ENCODE measurements at regions not wholly inside any gene's neighbourhood (a gene's known extent, or its start where the extent isn't known, plus 50 kb on each side); places are given as distances from the start of the nearest gene placed in this dataset.

GRCh38 chr6:87916446-87916845 is 131.2 kb upstream of the SPACA1 start:
- Histone ChIP-seq H2AFZ (ENCODE audit: low read length) (no peak overlapping the region), H3K4me1 (ENCODE audit: insufficient read depth, low read length) (no peaks in the 10 kb centered on the region), H3K4me2 (ENCODE audit: low read depth, low read length) (no peak overlapping the region), H3K27ac (ENCODE audit: extremely low read length, insufficient read depth, low read length) (no peak overlapping the region), H4K20me1 (ENCODE audit: insufficient read depth, low read length) (no peaks in the 10 kb centered on the region), H3K9ac (ENCODE audit: insufficient read depth, low read depth, low read length) (no peak overlapping the region), H3K36me3 (replicated peaks in 1 of 2; ENCODE audit: control insufficient read depth in 1 of 2, insufficient read depth in 2 of 2, low read length in 2 of 2) (no peaks in the 10 kb centered on the region), H3K4me3 (replicated peaks in 1 of 3; ENCODE audit: insufficient read depth in 1 of 3, low read depth in 2 of 3, low read length in 3 of 3) (no peak overlapping the region), H3K27me3 (ENCODE audit: control insufficient read depth in 1 of 2, insufficient read depth in 2 of 2, low read length in 2 of 2) (no peaks in the 10 kb centered on the region), H3K79me2 (ENCODE audit: insufficient read depth, low read length) (no peaks in the 10 kb centered on the region), H3K9me3 (ENCODE audit: low read length) (no peaks in the 10 kb centered on the region)
- TF ChIP-seq ZNF256 (CRISPR knock-in tag; conservative IDR thresholded peaks at IDR 0.05) (no peak), EEA1 (CRISPR knock-in tag; IDR thresholded peaks at IDR 0.05; ENCODE audit: borderline replicate concordance) (no peak), KDM4B (CRISPR knock-in tag; IDR thresholded peaks at IDR 0.05) (no peak), ZNF460 (CRISPR knock-in tag; IDR thresholded peaks at IDR 0.05; ENCODE audit: borderline replicate concordance) (no peak), FOXK1 (CRISPR knock-in tag; IDR thresholded peaks at IDR 0.05; ENCODE audit: borderline replicate concordance, low read depth) (no peak), KDM1A (CRISPR knock-in tag; IDR thresholded peaks at IDR 0.05) (no peak), CERS6 (CRISPR knock-in tag; IDR thresholded peaks at IDR 0.05) (no peak), POLR2AphosphoS5 (IDR thresholded peaks at IDR 0.05; ENCODE audit: low read depth, low read length) (no peak), IRX3 (CRISPR knock-in tag; IDR thresholded peaks at IDR 0.05; ENCODE audit: borderline replicate concordance, low read depth) (no peak)
- TF ChIP-seq, protein P1, sequence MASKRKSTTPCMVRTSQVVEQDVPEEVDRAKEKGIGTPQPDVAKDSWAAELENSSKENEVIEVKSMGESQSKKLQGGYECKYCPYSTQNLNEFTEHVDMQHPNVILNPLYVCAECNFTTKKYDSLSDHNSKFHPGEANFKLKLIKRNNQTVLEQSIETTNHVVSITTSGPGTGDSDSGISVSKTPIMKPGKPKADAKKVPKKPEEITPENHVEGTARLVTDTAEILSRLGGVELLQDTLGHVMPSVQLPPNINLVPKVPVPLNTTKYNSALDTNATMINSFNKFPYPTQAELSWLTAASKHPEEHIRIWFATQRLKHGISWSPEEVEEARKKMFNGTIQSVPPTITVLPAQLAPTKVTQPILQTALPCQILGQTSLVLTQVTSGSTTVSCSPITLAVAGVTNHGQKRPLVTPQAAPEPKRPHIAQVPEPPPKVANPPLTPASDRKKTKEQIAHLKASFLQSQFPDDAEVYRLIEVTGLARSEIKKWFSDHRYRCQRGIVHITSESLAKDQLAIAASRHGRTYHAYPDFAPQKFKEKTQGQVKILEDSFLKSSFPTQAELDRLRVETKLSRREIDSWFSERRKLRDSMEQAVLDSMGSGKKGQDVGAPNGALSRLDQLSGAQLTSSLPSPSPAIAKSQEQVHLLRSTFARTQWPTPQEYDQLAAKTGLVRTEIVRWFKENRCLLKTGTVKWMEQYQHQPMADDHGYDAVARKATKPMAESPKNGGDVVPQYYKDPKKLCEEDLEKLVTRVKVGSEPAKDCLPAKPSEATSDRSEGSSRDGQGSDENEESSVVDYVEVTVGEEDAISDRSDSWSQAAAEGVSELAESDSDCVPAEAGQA (IDR thresholded peaks at IDR 0.05; ENCODE audit: low read depth): no peak
- TF ChIP-seq, protein P1 (CRISPR knock-in tag; IDR thresholded peaks at IDR 0.05; ENCODE audit: borderline replicate concordance): no peak
- TF ChIP-seq, protein P2, sequence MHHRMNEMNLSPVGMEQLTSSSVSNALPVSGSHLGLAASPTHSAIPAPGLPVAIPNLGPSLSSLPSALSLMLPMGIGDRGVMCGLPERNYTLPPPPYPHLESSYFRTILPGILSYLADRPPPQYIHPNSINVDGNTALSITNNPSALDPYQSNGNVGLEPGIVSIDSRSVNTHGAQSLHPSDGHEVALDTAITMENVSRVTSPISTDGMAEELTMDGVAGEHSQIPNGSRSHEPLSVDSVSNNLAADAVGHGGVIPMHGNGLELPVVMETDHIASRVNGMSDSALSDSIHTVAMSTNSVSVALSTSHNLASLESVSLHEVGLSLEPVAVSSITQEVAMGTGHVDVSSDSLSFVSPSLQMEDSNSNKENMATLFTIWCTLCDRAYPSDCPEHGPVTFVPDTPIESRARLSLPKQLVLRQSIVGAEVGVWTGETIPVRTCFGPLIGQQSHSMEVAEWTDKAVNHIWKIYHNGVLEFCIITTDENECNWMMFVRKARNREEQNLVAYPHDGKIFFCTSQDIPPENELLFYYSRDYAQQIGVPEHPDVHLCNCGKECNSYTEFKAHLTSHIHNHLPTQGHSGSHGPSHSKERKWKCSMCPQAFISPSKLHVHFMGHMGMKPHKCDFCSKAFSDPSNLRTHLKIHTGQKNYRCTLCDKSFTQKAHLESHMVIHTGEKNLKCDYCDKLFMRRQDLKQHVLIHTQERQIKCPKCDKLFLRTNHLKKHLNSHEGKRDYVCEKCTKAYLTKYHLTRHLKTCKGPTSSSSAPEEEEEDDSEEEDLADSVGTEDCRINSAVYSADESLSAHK (CRISPR knock-in tag; IDR thresholded peaks at IDR 0.05; ENCODE audit: borderline replicate concordance): no peak
- DNase-seq (ENCODE audit: low spot score): no peak
- in situ Hi-C loops (cut with HindIII; ENCODE audit: extremely low pct_ligation_motif_present, low pct_unique_long_range_greater_than_20kb): no loop called here
- intact Hi-C loops (cut with micrococcal nuclease; ENCODE audit: unreplicated experiment): no loop called here
- ChIA-PET CTCF (ENCODE audit: low intra/inter-chr PET ratio, low total read pairs) (no interaction called here), POLR2A (no interaction called here)
- no peak for FAIRE-seq
- 69% methylated on average over 1 of the region's 1 CpG for WGBS (ENCODE audit: low lambda C conversion rate)
- no peak for ATAC-seq
- no TSS peak for BruUV-seq (replicated peaks)
